Left ventricle myocardium inferior (tissue), 1 donor: ENCODE measurements at regions not wholly inside any gene's neighbourhood (a gene's known extent, or its start where the extent isn't known, plus 50 kb on each side); places are given as distances from the start of the nearest gene placed in this dataset.

Experiments used
- DNase-seq: peaks from one replicate; pipeline ENCODE4 v3.0.0-alpha.2; 2020
- H3K27ac ChIP-seq: fragments of 200-600 bp; replicated peaks from 2 replicates; pipeline ENCODE4 v1.8.0; 2021
- H3K27me3 ChIP-seq: fragments of 200-600 bp; 2 replicates; pipeline ENCODE4 v1.8.0; 2021; ENCODE audit warnings: low read depth
- H3K36me3 ChIP-seq: fragments of 200-600 bp; 2 replicates; pipeline ENCODE4 v1.8.0; 2021
- H3K4me1 ChIP-seq: fragments of 200-600 bp; 2 replicates; pipeline ENCODE4 v1.8.0; 2021
- H3K4me3 ChIP-seq: fragments of 200-600 bp; 2 replicates; pipeline ENCODE4 v1.8.0; 2021; ENCODE audit warnings: mild to moderate bottlenecking, moderate library complexity
- H3K9me3 ChIP-seq: fragments of 200-600 bp; replicated peaks from 2 replicates; pipeline ENCODE4 v1.8.0; 2021
- CTCF ChIP-seq: fragments of 200-600 bp; IDR thresholded peaks from 2 replicates; pipeline ENCODE4 v1.8.0; 2021; ENCODE audit warnings: antibody characterized with exemption, mild to moderate bottlenecking, borderline replicate concordance
- intact Hi-C: fragments of 100-400 bp; cut with micrococcal nuclease; formaldehyde crosslinking; loops from one replicate; pipeline ENCODE4 v1.11.0; 2022
- donor health status: DM: no; HTN: yes; CAD: no; lungs with severe emphysema.

- H3K4me3 ChIP-seq = no peak overlapping the region
- peaks cover 32% of the 10 kb centered on the region for H3K4me1 ChIP-seq
- no peaks in the 10 kb centered on the region for H3K27me3 ChIP-seq
- intact Hi-C loops = no loop called here
- peak overlapping the region; percentile 51 for H3K27ac ChIP-seq
- no peaks in the 10 kb centered on the region for H3K36me3 ChIP-seq
- DNase-seq = no peak
- H3K9me3 ChIP-seq = peaks cover 14% of the 10 kb centered on the region
- TF ChIP-seq CTCF = no peak
Measured at GRCh38 chr6:169861431-169862042, 110.1 kb downstream of the ERMARD start.

- H3K4me3 ChIP-seq = no peak overlapping the region
- H3K9me3 ChIP-seq = peaks cover 16% of the 10 kb centered on the region
- H3K27ac ChIP-seq = peak overlapping the region; percentile 64
- H3K27me3 ChIP-seq = no peaks in the 10 kb centered on the region
- no peaks in the 10 kb centered on the region for H3K36me3 ChIP-seq
- no peak for TF ChIP-seq CTCF
- H3K4me1 ChIP-seq = peaks cover 32% of the 10 kb centered on the region
- intact Hi-C loops = no loop called here
- no peak for DNase-seq
Measured at GRCh38 chr6:169859978-169860703, 108.7 kb downstream of the ERMARD start.

- no peak for TF ChIP-seq CTCF
- DNase-seq = no peak
- Histone ChIP-seq H3K36me3 (no peaks in the 10 kb centered on the region), H3K4me3 (no peak overlapping the region), H3K27ac (peak overlapping the region; percentile 64), H3K27me3 (no peaks in the 10 kb centered on the region), H3K4me1 (peaks cover 32% of the 10 kb centered on the region), H3K9me3 (peaks cover 16% of the 10 kb centered on the region)
- intact Hi-C loops = no loop called here
Measured at GRCh38 chr6:169859401-169859977, 108.1 kb downstream of the ERMARD start.

- no peak overlapping the region for H3K4me3 ChIP-seq
- H3K4me1 ChIP-seq = peaks cover 32% of the 10 kb centered on the region
- no peaks in the 10 kb centered on the region for H3K36me3 ChIP-seq
- no peak overlapping the region for H3K27ac ChIP-seq
- peaks cover 16% of the 10 kb centered on the region for H3K9me3 ChIP-seq
- intact Hi-C loops = no loop called here
- H3K27me3 ChIP-seq = no peaks in the 10 kb centered on the region
- DNase-seq = no peak
- no peak for TF ChIP-seq CTCF
Measured at GRCh38 chr6:169858935-169859351, 107.5 kb downstream of the ERMARD start.

- Histone ChIP-seq H3K4me1 (peaks cover 32% of the 10 kb centered on the region), H3K9me3 (peaks cover 16% of the 10 kb centered on the region), H3K4me3 (no peak overlapping the region), H3K27me3 (no peaks in the 10 kb centered on the region), H3K27ac (no peak overlapping the region), H3K36me3 (no peaks in the 10 kb centered on the region)
- no peak for DNase-seq
- intact Hi-C loops = no loop called here
- TF ChIP-seq CTCF = no peak
Measured at GRCh38 chr6:169858293-169858934, 107.0 kb downstream of the ERMARD start.
